GM20000 (cell line): ENCODE measurements at regions not wholly inside any gene's neighbourhood (a gene's known extent, or its start where the extent isn't known, plus 50 kb on each side); places are given as distances from the start of the nearest gene placed in this dataset.

Experiments
- DNase-seq: peaks from one replicate; pipeline ENCODE4 v3.0.0; 2012; ENCODE audit warnings: low spot score
- CTCF ChIP-seq: IDR thresholded peaks from 2 replicates; pipeline ENCODE4 v1.5.1; 2012; ENCODE audit warnings: mild to moderate bottlenecking, control low read depth; ENCODE audit errors: extremely low read depth, missing control alignments

GRCh38 chr11:115676768-115677167, 172.6 kb upstream of the CADM1 start:
- no peak for TF ChIP-seq CTCF
- DNase-seq: no peak

GRCh38 chr11:115676206-115676605, 172.0 kb upstream of the CADM1 start:
- no peak for TF ChIP-seq CTCF
- no peak for DNase-seq

- DNase-seq: no peak
- TF ChIP-seq CTCF: no peak
Observed at GRCh38 chr11:115674937-115675544, 170.8 kb upstream of the CADM1 start.

- DNase-seq: no peak
- no peak for TF ChIP-seq CTCF
Observed at GRCh38 chr11:115674176-115674936, 170.1 kb upstream of the CADM1 start.

GRCh38 chr11:115673720-115674119, 169.5 kb upstream of the CADM1 start:
- TF ChIP-seq CTCF: no peak
- DNase-seq: no peak

GRCh38 chr11:115672999-115673411, 168.8 kb upstream of the CADM1 start:
- DNase-seq: no peak
- TF ChIP-seq CTCF: no peak

- DNase-seq: no peak
- TF ChIP-seq CTCF: no peak
Observed at GRCh38 chr11:115672412-115672811, 168.2 kb upstream of the CADM1 start.
